Fibroblast of skin of scalp (primary cell): ENCODE measurements at regions not wholly inside any gene's neighbourhood (a gene's known extent, or its start where the extent isn't known, plus 50 kb on each side); places are given as distances from the start of the nearest gene placed in this dataset.
A peak's percentile ranks its signal among the peaks of the same experiment; 100 is the strongest.
"Not testable (repeated sequence)": the region's sequence is repeated elsewhere in the genome, so short reads cannot be mapped to it uniquely, and the experiment has no call there.

Experiments used
- DNase-seq: peaks from one replicate; pipeline ENCODE4 v3.0.0-alpha.2; 2013

DNA sequence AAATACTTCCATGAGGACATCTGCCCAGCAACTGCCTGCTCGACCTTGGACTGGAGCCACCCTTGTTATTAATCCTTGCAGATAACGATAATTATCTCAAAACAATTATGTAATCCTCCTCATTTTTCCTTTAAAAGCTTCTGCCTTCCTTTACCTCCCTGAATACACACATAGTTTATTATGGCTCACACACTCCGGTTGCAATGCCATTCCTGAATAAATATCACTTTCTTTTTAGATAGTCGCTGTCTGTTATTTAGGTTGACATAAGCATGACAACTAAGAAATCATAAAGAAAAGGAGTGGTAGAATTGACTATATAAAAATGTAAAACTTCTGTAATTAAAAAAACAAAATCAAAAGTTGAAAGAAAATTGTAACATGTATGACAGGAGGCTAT, 64.8 kb downstream of the B4GALT7 start:
- DNase-seq = not testable (repeated sequence)

DNA sequence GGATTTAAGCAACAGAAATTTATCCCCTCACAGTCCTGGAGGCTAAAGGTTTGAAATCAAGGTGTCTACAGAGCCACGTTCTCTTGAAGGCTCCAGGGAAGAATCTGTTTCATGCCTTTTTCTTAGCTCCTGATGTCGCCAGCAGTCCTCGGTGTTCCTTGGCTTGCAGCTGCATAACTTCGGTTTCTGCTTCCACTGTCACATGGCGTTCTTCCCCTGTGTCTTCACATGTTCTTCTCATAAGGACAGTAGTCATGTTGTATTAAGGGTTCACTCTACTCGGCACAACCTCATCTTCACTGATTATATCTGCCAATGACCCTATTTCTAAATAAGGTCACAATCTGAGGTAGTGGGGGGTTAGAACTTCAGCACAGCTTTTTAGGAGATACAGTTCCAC, 65.2 kb downstream of the B4GALT7 start:
- not testable (repeated sequence) for DNase-seq

DNA sequence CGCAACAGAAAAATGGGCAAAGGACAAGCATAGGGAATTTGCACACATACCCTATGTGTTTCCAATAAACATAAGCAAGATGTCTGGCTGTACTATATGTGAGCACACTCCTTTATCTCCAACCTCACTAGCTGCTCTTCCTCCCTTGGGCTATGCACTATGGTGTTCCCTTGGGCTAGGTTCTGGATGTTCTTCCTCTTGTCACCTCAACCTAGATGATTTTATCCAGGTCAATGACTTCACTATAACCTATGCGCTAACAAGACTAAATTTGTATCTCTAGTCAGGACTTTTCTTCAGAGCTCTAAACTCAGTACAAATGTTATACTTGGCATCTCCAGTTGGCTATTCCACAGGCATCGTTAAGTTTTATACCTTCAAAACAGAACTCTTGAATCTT, 66.0 kb downstream of the B4GALT7 start:
- not testable (repeated sequence) for DNase-seq

DNA sequence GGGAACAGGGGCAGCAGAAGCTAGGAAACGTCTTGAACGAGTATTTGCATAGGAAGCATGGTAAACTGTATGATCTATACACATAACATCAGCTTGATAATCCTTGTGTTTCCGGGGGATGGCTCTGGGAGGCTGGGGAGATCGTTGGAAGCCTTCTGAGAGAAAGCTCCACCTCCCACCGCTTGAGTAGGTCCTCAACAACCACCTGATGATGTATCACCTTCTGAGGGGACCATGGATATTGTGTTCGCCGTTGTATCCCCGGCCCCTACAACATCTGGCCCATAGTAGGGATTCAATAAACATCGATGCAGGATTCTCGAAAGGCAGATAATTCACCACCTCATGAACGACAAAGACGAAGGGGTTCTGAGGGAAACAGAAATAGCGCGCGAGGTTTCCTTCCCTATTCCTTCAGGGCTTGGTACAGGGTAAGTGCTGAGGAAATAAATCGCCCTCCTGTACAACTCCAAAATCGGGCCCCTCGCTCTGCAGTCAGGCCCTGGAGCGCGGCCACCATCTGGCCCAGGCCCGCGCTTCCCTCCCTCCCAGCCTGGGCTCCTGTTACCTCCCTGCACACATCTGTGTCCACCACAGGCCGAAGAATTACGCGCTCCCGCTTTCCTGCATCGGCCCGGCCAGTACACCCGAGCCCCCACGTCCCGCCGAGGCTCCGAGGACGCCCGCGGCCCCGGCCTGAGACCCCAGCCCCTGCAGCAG, 71.3 kb downstream of the B4GALT7 start:
- DNase-seq = not testable (repeated sequence)

DNA sequence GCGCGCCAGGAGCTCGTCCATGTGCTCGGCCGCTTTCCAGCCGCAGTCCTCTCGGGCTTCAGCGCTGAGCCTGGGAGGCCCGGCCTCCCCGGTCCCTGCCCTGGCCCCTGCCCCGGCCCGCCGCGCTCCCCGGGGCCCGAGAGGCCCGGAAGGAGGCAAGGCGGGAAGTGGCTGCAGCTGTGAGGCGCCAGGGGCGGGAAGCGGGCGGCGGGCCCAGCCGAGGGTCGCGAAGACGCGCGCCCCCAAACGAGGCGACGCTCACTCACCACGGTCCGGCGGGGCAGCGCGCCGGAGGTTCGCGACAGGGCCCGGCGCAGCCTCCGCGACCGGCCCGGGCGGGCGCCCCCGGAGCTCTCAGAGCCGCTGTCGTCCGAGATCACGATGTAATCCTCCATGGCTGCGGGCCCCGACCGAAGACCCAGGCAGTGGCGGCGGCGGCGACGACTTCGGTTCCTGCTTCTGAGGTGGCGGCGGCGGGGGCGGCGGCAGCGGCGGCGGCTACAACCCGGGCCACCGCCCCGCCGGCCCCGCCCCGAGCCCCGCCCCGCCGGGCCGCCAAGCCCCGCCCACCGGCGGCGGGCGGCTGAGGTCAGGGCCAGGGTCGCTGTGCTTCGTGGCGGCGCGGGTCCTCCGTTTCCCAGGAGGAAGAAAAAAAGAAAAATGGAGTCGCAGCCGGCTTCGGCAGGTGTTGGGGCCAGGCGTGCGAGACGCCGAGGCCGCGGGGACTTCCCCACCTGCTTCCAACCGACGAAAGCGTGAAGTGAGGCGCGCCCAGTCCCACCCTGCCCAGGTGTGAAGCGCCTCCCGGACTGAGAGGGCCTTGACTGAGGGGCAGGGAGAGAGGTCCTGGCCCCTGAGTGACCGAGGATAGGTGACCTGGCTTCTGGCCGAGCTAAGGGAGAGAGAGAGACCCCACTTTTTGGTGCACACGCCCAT, 72.1 kb downstream of the B4GALT7 start:
- peak; percentile 36 for DNase-seq
